ENCODE measurements at regions not wholly inside any gene's neighbourhood (a gene's known extent, or its start where the extent isn't known, plus 50 kb on each side); places are given as distances from the start of the nearest gene placed in this dataset.

DNA sequence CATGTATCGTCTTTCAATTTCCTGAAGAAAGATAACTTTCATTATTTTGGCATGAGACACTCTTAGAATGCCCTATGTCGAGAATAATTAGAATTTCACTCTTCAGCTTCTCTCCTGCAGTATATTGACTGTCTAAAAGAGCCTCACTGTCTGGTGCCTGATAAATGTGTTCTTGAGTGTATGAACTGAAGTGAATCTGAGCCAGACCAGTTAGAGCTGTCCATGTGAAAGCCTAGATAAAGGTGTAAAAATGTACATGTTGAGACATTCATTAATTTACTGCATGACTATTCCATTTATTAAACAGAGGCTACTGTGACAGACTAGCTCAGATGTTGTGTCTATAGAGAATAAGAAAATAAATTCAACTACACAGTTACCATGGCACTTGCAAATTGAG is 283.2 kb downstream of the PCDH18 start:
- no peak for TF ChIP-seq CBX2 (IDR thresholded peaks at IDR 0.05; ENCODE audit: borderline replicate concordance, low read depth)
- no peak for TF ChIP-seq CTCF (IDR thresholded peaks at IDR 0.05)
- TF ChIP-seq POLR2A (IDR thresholded peaks at IDR 0.05; ENCODE audit: low read length), result no peak
- no peak for TF ChIP-seq RFX5 (IDR thresholded peaks at IDR 0.05)
- TF ChIP-seq CHD4 (IDR thresholded peaks at IDR 0.05; ENCODE audit: borderline replicate concordance), result no peak
- no peak for TF ChIP-seq EP300 (IDR thresholded peaks at IDR 0.05)

All from A549 (cell line).